ENCODE measurements at regions not wholly inside any gene's neighbourhood (a gene's known extent, or its start where the extent isn't known, plus 50 kb on each side); places are given as distances from the start of the nearest gene placed in this dataset.
"Not testable (repeated sequence)": the region's sequence is repeated elsewhere in the genome, so short reads cannot be mapped to it uniquely, and the experiment has no call there.

GRCh38 chr16:82271636-82272035, 101.6 kb upstream of the MPHOSPH6 start:
- intact Hi-C loops (cut with DNase I; ENCODE audit: low total_unique reads), result no loop called here
- no peak for DNase-seq
- H3K9me3 ChIP-seq, result no peaks in the 10 kb centered on the region
- no peaks in the 10 kb centered on the region for H3K4me1 ChIP-seq
- H3K36me3 ChIP-seq, result no peaks in the 10 kb centered on the region
- no peak overlapping the region for H3K27ac ChIP-seq
- no peak for TF ChIP-seq CTCF (IDR thresholded peaks at IDR 0.05)
- no peak overlapping the region for H3K4me3 ChIP-seq
- no peaks in the 10 kb centered on the region for H3K27me3 ChIP-seq

GRCh38 chr16:82267675-82268074, 97.7 kb upstream of the MPHOSPH6 start:
- H3K9me3 ChIP-seq, DNase-seq, H3K27me3 ChIP-seq, H3K36me3 ChIP-seq, H3K27ac ChIP-seq, H3K4me3 ChIP-seq: not testable (repeated sequence)
- intact Hi-C loops (cut with DNase I; ENCODE audit: low total_unique reads), result loop anchor here (10.0 kb wide), 1 partner anchor 187 kb away; no protein-coding TSS in a partner anchor
- H3K4me1 ChIP-seq, result peaks cover 0 to 25% (median 12%) of the 10 kb centered on the region in 4 donors

- TF ChIP-seq CTCF (IDR thresholded peaks at IDR 0.05), result no peak
- Histone ChIP-seq H3K27me3 (no peaks in the 10 kb centered on the region), H3K27ac (no peak overlapping the region), H3K36me3 (no peaks in the 10 kb centered on the region), H3K4me1 (peaks cover 0 to 25% (median 12%) of the 10 kb centered on the region in 4 donors), H3K9me3 (no peaks in the 10 kb centered on the region), H3K4me3 (no peak overlapping the region)
- DNase-seq, result no peak
- intact Hi-C loops (cut with DNase I; ENCODE audit: low total_unique reads), result loop anchor here (10.0 kb wide), 1 partner anchor 189 kb away; no protein-coding TSS in a partner anchor
Measured at GRCh38 chr16:82265809-82266208, 95.8 kb upstream of the MPHOSPH6 start.

- no peaks in the 10 kb centered on the region for H3K36me3 ChIP-seq
- DNase-seq, result no peak
- H3K4me1 ChIP-seq, result peaks cover 0 to 25% (median 12%) of the 10 kb centered on the region in 4 donors
- no peaks in the 10 kb centered on the region for H3K27me3 ChIP-seq
- intact Hi-C loops (cut with DNase I; ENCODE audit: low total_unique reads), result loop anchor here (5.0 to 10.0 kb wide), 3 partner anchors 78 to 318 kb away; no protein-coding TSS in a partner anchor
- TF ChIP-seq CTCF (IDR thresholded peaks at IDR 0.05), result no peak
- H3K27ac ChIP-seq, result peak overlapping the region; percentile 47 to 48
- H3K9me3 ChIP-seq, result no peaks in the 10 kb centered on the region
- no peak overlapping the region for H3K4me3 ChIP-seq
Measured at GRCh38 chr16:82264756-82265155, 94.7 kb upstream of the MPHOSPH6 start.

GRCh38 chr16:82263521-82264143, 93.6 kb upstream of the MPHOSPH6 start:
- Histone ChIP-seq H3K27ac (peak overlapping the region; percentile 47 to 48), H3K4me1 (peaks cover 0 to 25% (median 12%) of the 10 kb centered on the region in 4 donors), H3K27me3 (no peaks in the 10 kb centered on the region), H3K4me3 (no peak overlapping the region), H3K9me3 (no peaks in the 10 kb centered on the region), H3K36me3 (no peaks in the 10 kb centered on the region)
- peak; percentile 50 to 77 for DNase-seq
- intact Hi-C loops (cut with DNase I; ENCODE audit: low total_unique reads), result loop anchor here (5.0 to 10.0 kb wide), 3 partner anchors 79 to 319 kb away; no protein-coding TSS in a partner anchor
- TF ChIP-seq CTCF (IDR thresholded peaks at IDR 0.05), result peak; percentile 88 to 95

DNA sequence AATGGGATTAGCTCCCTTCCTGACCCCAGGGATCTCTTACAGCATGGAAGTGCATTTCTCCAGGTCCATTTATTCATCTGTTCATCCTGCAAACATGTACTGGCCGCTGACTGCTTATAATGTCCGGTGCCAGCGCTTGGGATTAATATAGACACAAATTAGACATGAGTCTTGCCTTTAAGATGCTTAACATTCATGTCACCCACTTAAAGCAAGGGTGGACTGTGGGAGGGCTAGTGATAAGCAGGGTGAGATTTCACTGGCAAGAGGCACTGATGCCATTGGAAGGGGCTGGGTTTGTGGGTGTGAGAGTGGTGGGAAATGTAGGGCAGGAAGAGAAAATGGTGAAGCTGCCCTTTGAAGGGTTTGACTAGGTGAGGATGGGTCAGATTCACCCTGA, 92.2 kb upstream of the MPHOSPH6 start:
- intact Hi-C loops (cut with DNase I; ENCODE audit: low total_unique reads), result loop anchor here (5.0 to 10.0 kb wide), 3 partner anchors 80 to 320 kb away; no protein-coding TSS in a partner anchor
- Histone ChIP-seq H3K9me3 (no peaks in the 10 kb centered on the region), H3K4me3 (no peak overlapping the region), H3K27ac (no peak overlapping the region), H3K27me3 (no peaks in the 10 kb centered on the region), H3K4me1 (peaks cover 0 to 25% (median 12%) of the 10 kb centered on the region in 4 donors), H3K36me3 (no peaks in the 10 kb centered on the region)
- no peak for DNase-seq
- TF ChIP-seq CTCF (IDR thresholded peaks at IDR 0.05), result no peak
